ENCODE measurements at regions not wholly inside any gene's neighbourhood (a gene's known extent, or its start where the extent isn't known, plus 50 kb on each side); places are given as distances from the start of the nearest gene placed in this dataset.

- H4K20me1 ChIP-seq (ENCODE audit: insufficient read depth), result no peaks in the 10 kb centered on the region
- no peak overlapping the region for H3K4me3 ChIP-seq
- H3K27me3 ChIP-seq (ENCODE audit: insufficient read depth, low read depth), result no peaks in the 10 kb centered on the region
- intact Hi-C loops (cut with micrococcal nuclease; ENCODE audit: unreplicated experiment), result no loop called here
- no peak overlapping the region for H3K27ac ChIP-seq
- no peaks in the 10 kb centered on the region for H3K4me1 ChIP-seq (replicated peaks; ENCODE audit: insufficient read depth)
- no peaks in the 10 kb centered on the region for H3K36me3 ChIP-seq (ENCODE audit: low read depth)
- H3K4me2 ChIP-seq, result no peak overlapping the region
- DNase-seq, result no peak
- no peak overlapping the region for H2AFZ ChIP-seq
- BruUV-seq (replicated peaks), result no TSS peak
- H3F3A ChIP-seq (ENCODE audit: insufficient read depth, low read depth), result no peaks in the 10 kb centered on the region
- H3K9me2 ChIP-seq (ENCODE audit: insufficient read depth), result no peaks in the 10 kb centered on the region
- ChIA-PET CTCF (no interaction called here), POLR2A (ENCODE audit: unreplicated experiment) (no interaction called here)
- no peaks in the 10 kb centered on the region for H3K79me2 ChIP-seq (ENCODE audit: low read depth)
- TF ChIP-seq CTCF (conservative IDR thresholded peaks at IDR 0.05) (no peak), EZH2 (IDR thresholded peaks at IDR 0.05; ENCODE audit: low read depth) (no peak)
- no peaks in the 10 kb centered on the region for H3K9me3 ChIP-seq (ENCODE audit: insufficient read depth, low read depth)
Measured at GRCh38 chr4:117378942-117379341, 293.6 kb upstream of the TRAM1L1 start.

- no peaks in the 10 kb centered on the region for H3K36me3 ChIP-seq (ENCODE audit: low read depth)
- no peak overlapping the region for H3K27ac ChIP-seq
- ChIA-PET POLR2A (ENCODE audit: unreplicated experiment) (no interaction called here), CTCF (no interaction called here)
- no peaks in the 10 kb centered on the region for H3F3A ChIP-seq (ENCODE audit: insufficient read depth, low read depth)
- intact Hi-C loops (cut with micrococcal nuclease; ENCODE audit: unreplicated experiment), result no loop called here
- no peaks in the 10 kb centered on the region for H3K27me3 ChIP-seq (ENCODE audit: insufficient read depth, low read depth)
- BruUV-seq (replicated peaks), result no TSS peak
- no peaks in the 10 kb centered on the region for H3K9me3 ChIP-seq (ENCODE audit: insufficient read depth, low read depth)
- no peaks in the 10 kb centered on the region for H3K79me2 ChIP-seq (ENCODE audit: low read depth)
- TF ChIP-seq EZH2 (IDR thresholded peaks at IDR 0.05; ENCODE audit: low read depth) (no peak), CTCF (conservative IDR thresholded peaks at IDR 0.05) (no peak)
- H3K4me2 ChIP-seq, result no peak overlapping the region
- H3K9me2 ChIP-seq (ENCODE audit: insufficient read depth), result no peaks in the 10 kb centered on the region
- H3K4me3 ChIP-seq, result no peak overlapping the region
- no peaks in the 10 kb centered on the region for H3K4me1 ChIP-seq (replicated peaks; ENCODE audit: insufficient read depth)
- DNase-seq, result no peak
- H4K20me1 ChIP-seq (ENCODE audit: insufficient read depth), result no peaks in the 10 kb centered on the region
- no peak overlapping the region for H2AFZ ChIP-seq
Measured at GRCh38 chr4:117383468-117383867, 298.1 kb upstream of the TRAM1L1 start.

- TF ChIP-seq CTCF (conservative IDR thresholded peaks at IDR 0.05) (no peak), EZH2 (IDR thresholded peaks at IDR 0.05; ENCODE audit: low read depth) (no peak)
- CTCF ChIA-PET, result no interaction called here
- Histone ChIP-seq H3K9me2 (ENCODE audit: insufficient read depth) (no peaks in the 10 kb centered on the region), H3K9me3 (ENCODE audit: insufficient read depth, low read depth) (no peaks in the 10 kb centered on the region), H2AFZ (no peak overlapping the region), H3K4me2 (no peak overlapping the region), H3K4me1 (replicated peaks; ENCODE audit: insufficient read depth) (no peaks in the 10 kb centered on the region), H3K27ac (no peak overlapping the region), H4K20me1 (ENCODE audit: insufficient read depth) (no peaks in the 10 kb centered on the region), H3F3A (ENCODE audit: insufficient read depth, low read depth) (no peaks in the 10 kb centered on the region), H3K4me3 (no peak overlapping the region), H3K27me3 (ENCODE audit: insufficient read depth, low read depth) (no peaks in the 10 kb centered on the region), H3K36me3 (ENCODE audit: low read depth) (no peaks in the 10 kb centered on the region), H3K79me2 (ENCODE audit: low read depth) (no peaks in the 10 kb centered on the region)
- DNase-seq, result no peak
- no TSS peak for BruUV-seq (replicated peaks)
- intact Hi-C loops (cut with micrococcal nuclease; ENCODE audit: unreplicated experiment), result no loop called here
- POLR2A ChIA-PET (ENCODE audit: unreplicated experiment), result no interaction called here
Measured at GRCh38 chr4:117385526-117385925, 300.1 kb upstream of the TRAM1L1 start.

Data from PC-9 (cell line).